ENCODE measurements at regions not wholly inside any gene's neighbourhood (a gene's known extent, or its start where the extent isn't known, plus 50 kb on each side); places are given as distances from the start of the nearest gene placed in this dataset.

GRCh38 chr4:11701966-11702725 is 273.5 kb upstream of the HS3ST1 start:
- no peak overlapping the region for H3K4me3 ChIP-seq (replicated peaks in 1 of 3; ENCODE audit: insufficient read depth in 1 of 3, low read depth in 2 of 3, low read length in 3 of 3)
- CTCF ChIA-PET (ENCODE audit: low intra/inter-chr PET ratio, low total read pairs): no interaction called here
- POLR2A ChIA-PET: no interaction called here

GRCh38 chr4:11700751-11701226 is 272.1 kb upstream of the HS3ST1 start:
- POLR2A ChIA-PET: no interaction called here
- H3K79me2 ChIP-seq (ENCODE audit: insufficient read depth, low read length): no peaks in the 10 kb centered on the region
- 0% methylated on average over 3 of the region's 3 CpGs for WGBS (ENCODE audit: low lambda C conversion rate)
- BruUV-seq (replicated peaks): no TSS peak
- peaks cover 83% of the 10 kb centered on the region for H3K9me3 ChIP-seq (ENCODE audit: low read length)
- in situ Hi-C loops (cut with HindIII; ENCODE audit: extremely low pct_ligation_motif_present, low pct_unique_long_range_greater_than_20kb) (loop anchor here (25.0 kb wide), 2 partner anchors 88 to 1113 kb away; no protein-coding TSS in a partner anchor), intact Hi-C loops (cut with micrococcal nuclease; ENCODE audit: unreplicated experiment) (no loop called here)
- no peak overlapping the region for H3K9ac ChIP-seq (ENCODE audit: insufficient read depth, low read depth, low read length)
- no peak overlapping the region for H3K4me2 ChIP-seq (ENCODE audit: low read depth, low read length)
- no peak overlapping the region for H3K4me3 ChIP-seq (replicated peaks in 1 of 3; ENCODE audit: insufficient read depth in 1 of 3, low read depth in 2 of 3, low read length in 3 of 3)
- no peak for DNase-seq (ENCODE audit: low spot score)
- ATAC-seq: no peak
- H2AFZ ChIP-seq (ENCODE audit: low read length): no peak overlapping the region
- FAIRE-seq: no peak
- H3K27ac ChIP-seq (ENCODE audit: extremely low read length, insufficient read depth, low read length): no peak overlapping the region
- no peaks in the 10 kb centered on the region for H4K20me1 ChIP-seq (ENCODE audit: insufficient read depth, low read length)
- H3K36me3 ChIP-seq (replicated peaks in 1 of 2; ENCODE audit: control insufficient read depth in 1 of 2, insufficient read depth in 2 of 2, low read length in 2 of 2): no peaks in the 10 kb centered on the region
- no peaks in the 10 kb centered on the region for H3K4me1 ChIP-seq (ENCODE audit: insufficient read depth, low read length)
- CTCF ChIA-PET (ENCODE audit: low intra/inter-chr PET ratio, low total read pairs): no interaction called here
- H3K27me3 ChIP-seq (ENCODE audit: control insufficient read depth in 1 of 2, insufficient read depth in 2 of 2, low read length in 2 of 2): no peaks in the 10 kb centered on the region
- TF ChIP-seq ZNF496 (CRISPR knock-in tag; IDR thresholded peaks at IDR 0.05; ENCODE audit: insufficient replicate concordance): no peak
- TF ChIP-seq ZNF547 (CRISPR knock-in tag; IDR thresholded peaks at IDR 0.05): no peak
- no peak for TF ChIP-seq FOXP1 (IDR thresholded peaks at IDR 0.05)
- TF ChIP-seq FOXP1 (CRISPR knock-in tag; IDR thresholded peaks at IDR 0.05): no peak
- no peak for TF ChIP-seq ZBTB40 (IDR thresholded peaks at IDR 0.05)
- no peak for TF ChIP-seq ZBTB40 (CRISPR knock-in tag; IDR thresholded peaks at IDR 0.05)
- TF ChIP-seq ZNF282 (IDR thresholded peaks at IDR 0.05; ENCODE audit: partially characterized antibody): no peak

More at GRCh38 chr4:11701966-11702725, 273.5 kb upstream of the HS3ST1 start:
- Histone ChIP-seq H4K20me1 (ENCODE audit: insufficient read depth, low read length) (no peaks in the 10 kb centered on the region), H3K9ac (ENCODE audit: insufficient read depth, low read depth, low read length) (no peak overlapping the region), H3K4me1 (ENCODE audit: insufficient read depth, low read length) (no peaks in the 10 kb centered on the region), H3K36me3 (replicated peaks in 1 of 2; ENCODE audit: control insufficient read depth in 1 of 2, insufficient read depth in 2 of 2, low read length in 2 of 2) (no peaks in the 10 kb centered on the region), H3K9me3 (ENCODE audit: low read length) (peaks cover 72% of the 10 kb centered on the region), H3K27me3 (ENCODE audit: control insufficient read depth in 1 of 2, insufficient read depth in 2 of 2, low read length in 2 of 2) (no peaks in the 10 kb centered on the region), H3K79me2 (ENCODE audit: insufficient read depth, low read length) (no peaks in the 10 kb centered on the region), H2AFZ (ENCODE audit: low read length) (no peak overlapping the region), H3K4me2 (ENCODE audit: low read depth, low read length) (no peak overlapping the region), H3K27ac (ENCODE audit: extremely low read length, insufficient read depth, low read length) (no peak overlapping the region)
- in situ Hi-C loops (cut with HindIII; ENCODE audit: extremely low pct_ligation_motif_present, low pct_unique_long_range_greater_than_20kb) (loop anchor here (25.0 kb wide), 2 partner anchors 90 to 1115 kb away; no protein-coding TSS in a partner anchor), intact Hi-C loops (cut with micrococcal nuclease; ENCODE audit: unreplicated experiment) (no loop called here)
- no TSS peak for BruUV-seq (replicated peaks)
- 41% methylated on average over 13 of the region's 14 CpGs for WGBS (ENCODE audit: low lambda C conversion rate)
- no peak for TF ChIP-seq MXD1 (CRISPR knock-in tag; IDR thresholded peaks at IDR 0.05)
- TF ChIP-seq ATRX (CRISPR knock-in tag; IDR thresholded peaks at IDR 0.05; ENCODE audit: borderline replicate concordance): no peak
- no peak for DNase-seq (ENCODE audit: low spot score)
- no peak for ATAC-seq
- no peak for FAIRE-seq

Measured in HepG2 (cell line).